GM10266 (cell line): ENCODE measurements at regions not wholly inside any gene's neighbourhood (a gene's known extent, or its start where the extent isn't known, plus 50 kb on each side); places are given as distances from the start of the nearest gene placed in this dataset.

Source experiments
- DNase-seq: peaks from one replicate; pipeline ENCODE4 v3.0.0; 2012; ENCODE audit errors: extremely low spot score
- CTCF ChIP-seq: IDR thresholded peaks from 2 replicates; pipeline ENCODE4 v1.5.1; 2012; ENCODE audit warnings: mild to moderate bottlenecking, low read depth; ENCODE audit not compliant: control insufficient read depth, insufficient read depth; ENCODE audit errors: missing control alignments

- TF ChIP-seq CTCF = no peak
- no peak for DNase-seq
These were observed 171.9 kb upstream of the CCDC54 start for GRCh38 chr3:107205358-107205757.

GRCh38 chr3:107206141-107206540 lies 171.1 kb upstream of the CCDC54 start:
- peak; percentile 24 for DNase-seq
- TF ChIP-seq CTCF = peak; percentile 37

GRCh38 chr3:107206945-107207344 lies 170.3 kb upstream of the CCDC54 start:
- DNase-seq = no peak
- no peak for TF ChIP-seq CTCF

GRCh38 chr3:107208100-107208499 lies 169.1 kb upstream of the CCDC54 start:
- TF ChIP-seq CTCF = no peak
- no peak for DNase-seq

- no peak for TF ChIP-seq CTCF
- DNase-seq = no peak
These were observed 168.4 kb upstream of the CCDC54 start for GRCh38 chr3:107208796-107209195.

GRCh38 chr3:107209302-107209990 lies 167.8 kb upstream of the CCDC54 start:
- TF ChIP-seq CTCF = no peak
- no peak for DNase-seq

GRCh38 chr3:107211608-107212007 lies 165.6 kb upstream of the CCDC54 start:
- no peak for TF ChIP-seq CTCF
- no peak for DNase-seq
